Subcutaneous abdominal adipose tissue (tissue), 5 donors: ENCODE measurements at regions not wholly inside any gene's neighbourhood (a gene's known extent, or its start where the extent isn't known, plus 50 kb on each side); places are given as distances from the start of the nearest gene placed in this dataset.

Source experiments
- H3K27ac ChIP-seq: one replicate; pipeline ENCODE4 v1.7.0; 2013; ENCODE audit warnings: low read depth, mild to moderate bottlenecking, inconsistent platforms, low read length, moderate library complexity
- H3K27me3 ChIP-seq, 5 donors: one replicate each; pipeline ENCODE4 v1.7.0; 2013; ENCODE audit warnings: low read length in 5 of 5, inconsistent platforms in 1 of 5; ENCODE audit not compliant: control insufficient read depth in 5 of 5, insufficient read depth in 4 of 5
- H3K36me3 ChIP-seq, 5 donors: one replicate each; pipeline ENCODE4 v1.7.0; 2013; ENCODE audit warnings: low read length in 5 of 5; ENCODE audit not compliant: control insufficient read depth in 5 of 5, insufficient read depth in 5 of 5
- H3K4me1 ChIP-seq, 5 donors: one replicate each; pipeline ENCODE4 v1.7.0; 2013; ENCODE audit warnings: low read length in 5 of 5, mild to moderate bottlenecking in 3 of 5, moderate library complexity in 1 of 5; ENCODE audit not compliant: control insufficient read depth in 5 of 5, insufficient read depth in 5 of 5
- H3K4me3 ChIP-seq, 5 donors: one replicate each; pipeline ENCODE4 v1.7.0; 2013; ENCODE audit warnings: low read length in 5 of 5, low read depth in 1 of 5
- H3K9ac ChIP-seq, 5 donors: one replicate each; pipeline ENCODE4 v1.7.0; 2013; ENCODE audit warnings: low read length in 5 of 5, mild to moderate bottlenecking in 4 of 5, moderate library complexity in 3 of 5
- H3K9me3 ChIP-seq, 5 donors: one replicate each; pipeline ENCODE4 v1.7.0; 2013; ENCODE audit warnings: low read length in 5 of 5; ENCODE audit not compliant: control insufficient read depth in 5 of 5
- donor health status: healthy.
- donor health status: healthy.
- donor health status: healthy.
- donor health status: healthy.
- donor health status: healthy.

DNA sequence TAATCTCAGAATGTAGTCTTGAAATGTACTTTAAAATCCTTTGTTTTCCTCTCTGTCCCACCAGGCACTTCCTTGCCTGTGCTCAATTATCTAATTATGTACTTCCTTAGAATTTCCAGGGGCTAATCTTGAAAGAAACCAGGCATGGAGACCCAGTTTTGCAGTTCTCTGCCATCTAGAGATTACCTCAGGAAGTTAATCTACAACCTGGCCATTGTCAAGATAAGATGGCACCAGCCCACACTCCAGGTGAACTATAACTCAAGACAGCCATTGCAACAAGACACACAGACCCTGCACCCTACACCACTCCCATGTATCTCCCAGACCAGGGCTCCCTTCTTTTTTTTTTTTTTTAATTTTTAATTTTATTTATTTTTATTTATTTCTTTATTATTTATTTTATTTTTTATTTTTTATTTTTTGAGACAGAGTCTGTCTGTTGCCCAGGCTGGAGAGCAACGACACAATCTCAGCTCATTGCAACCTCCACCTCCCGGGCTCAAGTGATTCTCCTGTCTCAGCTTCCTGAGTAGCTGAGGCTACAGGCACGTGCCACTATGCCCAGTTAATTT is 85.9 kb upstream of the TRIM24 start:
- peaks cover 5 to 26% (median 15%) of the 10 kb centered on the region in 5 donors for H3K9me3 ChIP-seq
- no peak overlapping the region for H3K27ac ChIP-seq
- H3K36me3 ChIP-seq, result no peaks in the 10 kb centered on the region
- peaks cover 0 to 3% (median 0%) of the 10 kb centered on the region in 5 donors for H3K4me1 ChIP-seq
- H3K4me3 ChIP-seq, result no peak overlapping the region
- no peaks in the 10 kb centered on the region for H3K27me3 ChIP-seq
- H3K9ac ChIP-seq, result no peak overlapping the region

DNA sequence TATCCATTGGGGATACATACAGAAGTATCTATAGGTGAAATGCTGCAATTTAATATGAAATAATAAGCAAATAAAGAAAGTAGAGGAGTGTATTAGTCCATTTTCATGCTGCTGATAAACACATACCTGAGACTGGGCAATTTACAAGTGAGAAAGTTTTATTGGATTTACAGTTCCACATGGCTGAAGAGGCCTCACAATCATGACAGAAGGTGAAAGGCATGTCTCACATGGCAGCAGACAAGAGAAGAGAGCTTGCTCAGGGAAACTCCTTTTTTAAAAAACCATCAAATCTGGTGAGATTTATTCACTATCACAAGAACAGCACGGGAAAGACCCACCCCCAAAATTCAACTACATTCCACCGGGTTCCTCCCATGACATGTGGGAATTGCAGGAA is 82.8 kb upstream of the TRIM24 start:
- Histone ChIP-seq H3K27ac (no peak overlapping the region), H3K9ac (no peak overlapping the region), H3K4me3 (no peak overlapping the region), H3K4me1 (peaks cover 0 to 3% (median 0%) of the 10 kb centered on the region in 5 donors), H3K36me3 (no peaks in the 10 kb centered on the region), H3K27me3 (no peaks in the 10 kb centered on the region), H3K9me3 (no peaks in the 10 kb centered on the region)

DNA sequence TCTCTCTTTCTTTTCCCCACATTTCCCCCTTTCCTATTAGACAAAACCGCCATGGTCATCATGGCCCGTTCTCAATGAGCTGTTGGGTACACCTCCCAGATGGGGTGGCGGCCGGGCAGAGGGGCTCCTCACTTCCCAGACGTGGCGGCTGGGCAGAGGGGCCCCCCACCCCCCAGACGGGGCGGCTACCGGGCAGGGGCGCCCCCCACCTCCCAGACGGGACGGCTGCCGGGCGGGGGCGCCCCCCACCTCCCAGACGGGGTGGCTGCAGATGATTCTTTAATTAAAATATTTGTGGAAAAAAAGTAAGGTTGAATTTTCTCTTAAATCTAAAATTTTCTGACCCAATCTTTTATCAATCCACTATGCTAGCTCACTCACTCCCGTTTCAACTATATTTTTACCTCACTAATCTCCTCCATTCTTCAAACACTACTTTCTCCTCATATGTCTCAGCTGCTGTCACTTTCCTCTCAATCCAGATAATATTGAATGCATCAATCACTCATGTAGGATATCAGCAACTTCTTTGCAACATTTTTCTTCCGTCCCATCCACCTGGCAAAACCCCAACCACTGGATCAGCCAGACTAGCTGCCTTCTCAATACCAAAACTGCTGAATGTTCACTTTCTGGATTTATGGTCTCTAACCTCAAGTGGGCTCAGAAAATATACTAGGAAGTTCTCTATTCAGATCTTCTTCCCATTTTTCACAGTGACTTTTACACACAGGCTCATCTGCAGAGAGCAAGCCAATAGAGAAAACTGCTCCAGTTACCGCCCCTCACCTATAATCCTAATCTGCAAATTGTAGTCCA is 81.1 kb upstream of the TRIM24 start:
- Histone ChIP-seq H3K9ac (no peak overlapping the region), H3K4me3 (no peak overlapping the region), H3K27me3 (no peaks in the 10 kb centered on the region), H3K9me3 (no peaks in the 10 kb centered on the region), H3K36me3 (no peaks in the 10 kb centered on the region), H3K27ac (no peak overlapping the region), H3K4me1 (peaks cover 0 to 3% (median 0%) of the 10 kb centered on the region in 5 donors)

DNA sequence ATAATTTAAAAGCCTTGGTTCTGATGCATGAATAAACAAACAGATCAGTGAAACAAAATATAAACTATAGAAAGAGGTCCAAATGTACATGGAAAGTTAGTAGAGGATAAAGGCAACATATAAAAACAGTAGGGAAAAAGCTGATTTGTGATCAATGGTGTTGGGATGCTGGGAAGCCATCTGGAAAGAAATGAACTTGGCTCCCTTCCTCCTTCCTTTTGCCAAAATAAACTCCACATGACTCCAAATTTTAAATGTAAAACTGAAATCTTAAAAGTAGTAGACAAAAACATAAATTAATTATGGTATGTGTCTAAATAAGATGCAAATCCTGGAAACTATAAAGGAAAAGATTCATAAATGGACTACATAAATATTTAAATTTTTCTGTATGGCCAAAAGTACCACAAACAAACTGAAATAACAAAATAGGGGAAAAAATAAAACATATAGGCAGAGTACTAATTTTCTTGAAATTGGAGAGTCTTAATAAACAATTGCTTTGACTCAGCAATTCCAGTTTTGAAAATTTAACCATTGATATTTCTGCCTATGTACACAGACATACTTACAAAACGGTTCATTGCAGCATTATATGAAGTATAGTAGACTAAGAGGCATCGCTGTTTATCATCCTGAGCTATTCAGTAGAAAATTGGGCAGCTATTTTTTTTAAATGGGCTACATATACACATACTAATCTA is 77.0 kb upstream of the TRIM24 start:
- Histone ChIP-seq H3K4me3 (no peak overlapping the region), H3K9ac (no peak overlapping the region), H3K9me3 (no peaks in the 10 kb centered on the region), H3K36me3 (no peaks in the 10 kb centered on the region), H3K27ac (no peak overlapping the region), H3K4me1 (no peaks in the 10 kb centered on the region), H3K27me3 (no peaks in the 10 kb centered on the region)

DNA sequence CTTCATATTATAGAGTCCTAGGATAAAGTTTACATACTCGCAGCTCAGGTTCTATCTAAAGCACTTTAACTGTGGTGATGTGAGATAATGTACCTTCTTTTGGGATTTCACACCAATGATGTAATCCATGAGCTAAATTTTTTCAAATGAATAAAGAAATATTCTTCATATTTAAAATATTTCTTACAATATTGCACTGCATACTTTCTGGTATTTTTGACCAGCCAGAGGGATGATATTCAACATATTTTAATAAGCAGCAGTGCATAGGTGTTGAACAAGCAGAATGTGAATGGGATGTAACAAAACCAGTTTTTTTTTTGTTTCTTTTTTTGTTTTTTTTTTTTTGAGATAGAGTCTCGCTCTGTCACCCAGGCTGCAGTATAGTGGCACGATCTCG is 73.2 kb upstream of the TRIM24 start:
- no peak overlapping the region for H3K9ac ChIP-seq
- H3K36me3 ChIP-seq, result no peaks in the 10 kb centered on the region
- no peak overlapping the region for H3K4me3 ChIP-seq
- no peaks in the 10 kb centered on the region for H3K9me3 ChIP-seq
- H3K27me3 ChIP-seq, result no peaks in the 10 kb centered on the region
- H3K4me1 ChIP-seq, result no peaks in the 10 kb centered on the region
- no peak overlapping the region for H3K27ac ChIP-seq

DNA sequence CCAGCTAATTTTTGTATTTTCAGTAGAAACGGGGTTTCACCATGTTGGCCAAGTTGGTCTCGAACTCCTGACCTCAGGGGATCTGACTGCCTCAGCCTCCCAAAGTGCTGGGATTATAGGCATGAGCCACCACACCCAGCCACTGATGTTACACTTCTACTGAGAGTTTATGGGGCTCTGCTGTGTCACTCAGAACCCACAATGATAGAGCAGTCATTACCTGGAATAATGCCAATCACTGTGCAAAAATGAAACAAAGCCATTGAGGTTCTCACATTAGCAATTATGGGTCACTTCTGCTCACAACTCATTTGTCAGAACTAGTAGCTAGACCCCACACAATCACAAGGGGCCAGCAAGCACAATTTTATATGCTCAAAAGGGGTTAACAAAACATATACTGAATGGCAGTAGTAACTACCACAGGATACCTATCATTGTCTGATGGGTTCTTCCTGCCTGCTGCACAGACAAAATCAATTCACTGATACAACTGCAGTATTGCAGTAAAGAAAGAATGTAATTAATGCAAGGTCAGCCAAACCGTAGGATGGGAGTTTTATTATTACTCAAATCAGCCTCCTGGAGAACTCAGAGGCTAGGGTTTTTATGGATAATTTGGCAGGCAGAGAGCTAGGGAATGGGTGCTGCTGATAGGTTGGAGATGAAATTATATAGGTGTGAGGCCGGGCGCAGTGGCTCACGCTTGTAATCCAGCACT is 72.1 kb upstream of the TRIM24 start:
- Histone ChIP-seq H3K27ac (no peak overlapping the region), H3K36me3 (no peaks in the 10 kb centered on the region), H3K9me3 (no peaks in the 10 kb centered on the region), H3K9ac (no peak overlapping the region), H3K4me3 (no peak overlapping the region), H3K27me3 (no peaks in the 10 kb centered on the region), H3K4me1 (no peaks in the 10 kb centered on the region)

DNA sequence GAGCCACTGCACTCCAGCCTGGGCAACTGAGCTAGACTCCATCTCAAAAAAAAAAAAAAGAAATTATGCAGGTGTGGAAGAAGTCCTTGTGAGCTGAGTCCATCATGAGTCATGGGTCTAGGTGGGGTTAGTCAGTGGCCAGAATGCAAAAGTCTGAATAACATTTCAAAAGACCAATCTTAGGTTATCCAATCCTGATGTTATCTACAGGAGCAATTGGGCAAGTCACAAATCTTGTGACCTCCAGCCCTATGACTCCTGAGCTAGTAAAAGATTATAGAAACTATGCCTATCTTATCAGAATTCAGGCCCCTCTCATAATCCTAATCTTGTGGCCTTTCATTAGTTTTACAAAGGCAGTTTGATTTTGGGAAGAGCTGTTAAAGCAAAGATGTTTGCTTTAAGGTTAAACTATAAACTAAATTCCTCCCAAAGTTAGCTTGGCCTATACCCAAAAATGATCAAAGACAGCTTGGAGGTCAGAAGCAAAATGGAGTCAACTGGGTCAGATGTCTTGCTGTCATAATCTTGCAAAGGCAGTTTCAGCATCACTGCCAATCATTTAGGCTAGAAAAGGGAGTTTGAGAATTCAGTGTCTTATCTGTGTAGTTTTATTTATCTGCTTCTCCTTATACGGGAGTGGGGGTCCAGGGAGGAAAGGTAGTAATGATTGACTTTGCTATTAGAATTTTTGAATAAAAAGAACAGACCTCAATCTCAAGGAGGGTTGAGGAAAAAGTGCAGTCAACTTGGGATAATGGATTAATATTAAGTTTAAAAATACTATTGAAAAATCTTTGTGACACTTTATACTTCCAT is 71.2 kb upstream of the TRIM24 start:
- H3K36me3 ChIP-seq, result no peaks in the 10 kb centered on the region
- H3K9ac ChIP-seq, result no peak overlapping the region
- H3K9me3 ChIP-seq, result no peaks in the 10 kb centered on the region
- H3K4me1 ChIP-seq, result no peaks in the 10 kb centered on the region
- H3K4me3 ChIP-seq, result no peak overlapping the region
- H3K27me3 ChIP-seq, result no peaks in the 10 kb centered on the region
- H3K27ac ChIP-seq, result no peak overlapping the region

DNA sequence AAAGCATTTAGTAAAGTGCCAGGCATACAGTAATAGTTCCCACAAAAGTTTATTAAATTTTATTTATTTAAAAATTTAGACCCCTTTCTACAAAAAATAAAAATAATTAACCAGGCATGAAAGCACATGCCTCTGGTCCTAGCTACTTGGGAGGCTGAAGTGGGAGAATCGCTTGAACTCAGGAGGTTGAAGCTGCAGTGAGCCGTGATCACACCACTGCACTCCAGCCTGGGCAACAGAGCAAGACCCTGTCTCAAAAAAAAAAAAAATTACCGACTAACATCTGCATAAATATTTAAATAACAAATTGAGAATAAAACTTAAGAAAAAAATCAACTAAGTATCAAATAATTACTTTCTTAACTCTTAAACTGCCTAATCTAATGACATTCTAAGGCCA is 64.3 kb upstream of the TRIM24 start:
- no peak overlapping the region for H3K9ac ChIP-seq
- H3K27me3 ChIP-seq, result no peaks in the 10 kb centered on the region
- no peaks in the 10 kb centered on the region for H3K4me1 ChIP-seq
- no peak overlapping the region for H3K4me3 ChIP-seq
- no peak overlapping the region for H3K27ac ChIP-seq
- H3K9me3 ChIP-seq, result no peaks in the 10 kb centered on the region
- H3K36me3 ChIP-seq, result no peaks in the 10 kb centered on the region

DNA sequence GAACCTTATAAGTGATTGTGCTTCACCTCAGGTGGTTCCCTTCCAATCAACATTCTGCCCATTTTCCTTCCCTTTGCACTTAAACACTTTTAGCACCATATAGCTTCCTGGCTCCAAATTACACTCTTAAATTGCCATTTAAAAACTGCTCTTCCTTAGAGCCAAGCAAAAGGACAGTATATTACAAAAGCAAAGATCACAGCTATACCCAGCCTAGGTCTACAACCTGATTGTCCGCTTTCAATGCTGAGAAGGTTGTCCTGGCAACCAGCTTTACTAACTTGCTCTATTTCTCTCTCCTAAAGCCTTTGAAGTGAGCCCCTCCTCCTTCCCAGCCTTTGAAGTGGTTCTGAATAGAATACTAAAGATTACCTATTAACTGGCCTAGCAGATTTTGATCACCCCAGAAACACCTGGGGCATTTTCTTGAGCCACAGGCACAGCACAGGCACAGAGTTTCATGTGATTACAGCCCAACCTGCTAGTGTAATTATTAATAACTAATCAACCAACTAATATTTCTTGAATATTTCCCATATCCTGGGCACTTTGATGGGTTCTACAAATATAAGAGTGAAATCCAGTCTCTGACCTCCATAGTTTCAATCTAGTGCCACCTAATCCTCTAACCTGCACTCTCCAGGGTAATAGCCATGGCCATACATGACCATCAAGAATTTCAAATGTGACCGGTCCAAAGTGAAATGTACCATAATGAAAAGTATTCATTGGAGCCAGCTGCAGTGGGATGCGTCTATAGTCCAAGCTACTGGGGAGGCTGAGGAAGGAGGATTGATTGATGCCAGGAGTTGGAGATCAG is 63.6 kb upstream of the TRIM24 start:
- no peak overlapping the region for H3K9ac ChIP-seq
- no peak overlapping the region for H3K4me3 ChIP-seq
- no peaks in the 10 kb centered on the region for H3K36me3 ChIP-seq
- no peaks in the 10 kb centered on the region for H3K27me3 ChIP-seq
- H3K9me3 ChIP-seq, result no peaks in the 10 kb centered on the region
- H3K27ac ChIP-seq, result no peak overlapping the region
- H3K4me1 ChIP-seq, result no peaks in the 10 kb centered on the region
